ENCODE measurements at regions not wholly inside any gene's neighbourhood (a gene's known extent, or its start where the extent isn't known, plus 50 kb on each side); places are given as distances from the start of the nearest gene placed in this dataset.

- no peak for DNase-seq
Observed at GRCh38 chr11:45723397-45723796, 58.0 kb upstream of the CHST1 start.

- DNase-seq: no peak
Observed at GRCh38 chr11:45722144-45722543, 56.7 kb upstream of the CHST1 start.

- DNase-seq: no peak
Observed at GRCh38 chr11:45717526-45717925, 52.1 kb upstream of the CHST1 start.

- DNase-seq: no peak
Observed at GRCh38 chr11:45715418-45715817, 50.0 kb upstream of the CHST1 start.

Measured in hematopoietic multipotent progenitor cell treated with erythropoietin and hydrocortisone succinate and interleukin-3 and kit ligand, for 6 days (in vitro differentiated cells).